Neural cell (in vitro differentiated cells): ENCODE measurements at regions not wholly inside any gene's neighbourhood (a gene's known extent, or its start where the extent isn't known, plus 50 kb on each side); places are given as distances from the start of the nearest gene placed in this dataset.

ENCODE experiments used
- H2AFZ ChIP-seq: fragments of 200-600, 300-800 bp; sonication (generic), shearing (Covaris generic); 2 replicates; pipeline ENCODE4 v1.6.0; 2014; ENCODE audit warnings: low read depth, mild to moderate bottlenecking, antibody characterized with exemption, low read length, moderate library complexity
- H3F3A ChIP-seq: fragments of 200-600 bp; shearing (Covaris generic); 2 replicates; pipeline ENCODE4 v1.6.1; 2016; ENCODE audit warnings: mild to moderate bottlenecking, moderate library complexity, mixed read lengths, antibody characterized with exemption, low read length; ENCODE audit not compliant: insufficient read depth, poor library complexity, severe bottlenecking
- H3K27ac ChIP-seq: fragments of 200-600, 300-800 bp; sonication (generic), shearing (Covaris generic); 2 replicates; pipeline ENCODE4 v1.5.1; 2014; ENCODE audit warnings: mild to moderate bottlenecking, low read length, moderate library complexity
- H3K27me3 ChIP-seq: fragments of 300-800, 200-600 bp; sonication (generic), shearing (Covaris generic); 2 replicates; pipeline ENCODE4 v1.6.0; 2014; ENCODE audit warnings: mild to moderate bottlenecking, low read depth, low read length, moderate library complexity; ENCODE audit not compliant: insufficient read depth
- H3K36me3 ChIP-seq: fragments of 300-800, 200-600 bp; sonication (generic), shearing (Covaris generic); 2 replicates; pipeline ENCODE4 v1.5.1; 2014; ENCODE audit warnings: mild to moderate bottlenecking, antibody characterized with exemption, low read length, moderate library complexity; ENCODE audit not compliant: insufficient read depth
- H3K4me2 ChIP-seq: fragments of 300-800, 200-600 bp; sonication (generic), shearing (Covaris generic); 2 replicates; pipeline ENCODE4 v1.6.0; 2014; ENCODE audit warnings: mild to moderate bottlenecking, low read length
- H3K4me3 ChIP-seq: fragments of 300-800, 200-600 bp; sonication (generic), shearing (Covaris generic); 2 replicates; pipeline ENCODE4 v1.5.1; 2014; ENCODE audit warnings: mild to moderate bottlenecking, low read length, moderate library complexity
- H3K79me2 ChIP-seq: fragments of 200-600 bp; shearing (Covaris generic); replicated peaks from 2 replicates; pipeline ENCODE4 v1.6.0; 2014; ENCODE audit warnings: mild to moderate bottlenecking, low read length, moderate library complexity; ENCODE audit not compliant: insufficient read depth
- H3K9ac ChIP-seq: fragments of 300-800, 200-600 bp; sonication (generic), shearing (Covaris generic); 2 replicates; pipeline ENCODE4 v1.6.1; 2016; ENCODE audit warnings: mild to moderate bottlenecking, low read length, mixed read lengths
- H3K9me2 ChIP-seq: fragments of 200-600 bp; shearing (Covaris generic); 2 replicates; pipeline ENCODE4 v1.6.1; 2016; ENCODE audit warnings: mild to moderate bottlenecking, low read length, mixed read lengths; ENCODE audit not compliant: insufficient read depth
- H3K9me3 ChIP-seq: fragments of 200-600, 300-800 bp; sonication (generic), shearing (Covaris generic); 2 replicates; pipeline ENCODE4 v1.6.1; 2016; ENCODE audit warnings: mild to moderate bottlenecking, mixed run types, low read length, moderate library complexity, mixed read lengths
- H4K20me1 ChIP-seq: fragments of 200-600 bp; shearing (Covaris generic); 2 replicates; pipeline ENCODE4 v1.6.1; 2016; ENCODE audit warnings: mild to moderate bottlenecking, mixed run types; ENCODE audit not compliant: insufficient read depth
- EP300 ChIP-seq: fragments of 450-650 bp; conservative IDR thresholded peaks from 2 replicates; pipeline ENCODE4 v1.6.1; 2014; ENCODE audit warnings: antibody characterized with exemption, mild to moderate bottlenecking, moderate library complexity; ENCODE audit not compliant: poor library complexity, severe bottlenecking
- EZH2 ChIP-seq: fragments of 200-600, 300-800 bp; shearing (Covaris generic), sonication (generic); IDR thresholded peaks from 2 replicates; pipeline ENCODE4 v1.6.1; 2014; ENCODE audit warnings: antibody characterized with exemption, low read length, borderline replicate concordance, mild to moderate bottlenecking; ENCODE audit not compliant: insufficient read depth, poor library complexity, severe bottlenecking
- MXI1 ChIP-seq: fragments of 450-650 bp; conservative IDR thresholded peaks from 2 replicates; pipeline ENCODE4 v1.6.1; 2014; ENCODE audit warnings: antibody characterized with exemption, mild to moderate bottlenecking; ENCODE audit not compliant: poor library complexity, severe bottlenecking
- POLR2AphosphoS5 ChIP-seq: IDR thresholded peaks from 2 replicates; pipeline ENCODE4 v1.6.1; 2012
- RAD21 ChIP-seq: fragments of 450-650 bp; conservative IDR thresholded peaks from 2 replicates; pipeline ENCODE4 v1.6.1; 2014; ENCODE audit warnings: antibody characterized with exemption, mild to moderate bottlenecking, moderate library complexity
- SMC3 ChIP-seq: fragments of 450-650 bp; conservative IDR thresholded peaks from 2 replicates; pipeline ENCODE4 v1.6.1; 2014; ENCODE audit warnings: antibody characterized with exemption, mild to moderate bottlenecking, moderate library complexity; ENCODE audit not compliant: poor library complexity
- TAF1 ChIP-seq: IDR thresholded peaks from 2 replicates; pipeline ENCODE4 v1.6.1; 2012; ENCODE audit warnings: low read depth
- TF ChIP-seq, protein P1 (sequence below): IDR thresholded peaks from 2 replicates; pipeline ENCODE4 v1.6.1; 2012; ENCODE audit warnings: borderline replicate concordance
- TF ChIP-seq, protein P2 (sequence below): fragments of 450-650 bp; IDR thresholded peaks from 2 replicates; pipeline ENCODE4 v1.5.1; 2014; ENCODE audit warnings: antibody characterized with exemption, mild to moderate bottlenecking, moderate library complexity; ENCODE audit not compliant: poor library complexity, severe bottlenecking

DNA sequence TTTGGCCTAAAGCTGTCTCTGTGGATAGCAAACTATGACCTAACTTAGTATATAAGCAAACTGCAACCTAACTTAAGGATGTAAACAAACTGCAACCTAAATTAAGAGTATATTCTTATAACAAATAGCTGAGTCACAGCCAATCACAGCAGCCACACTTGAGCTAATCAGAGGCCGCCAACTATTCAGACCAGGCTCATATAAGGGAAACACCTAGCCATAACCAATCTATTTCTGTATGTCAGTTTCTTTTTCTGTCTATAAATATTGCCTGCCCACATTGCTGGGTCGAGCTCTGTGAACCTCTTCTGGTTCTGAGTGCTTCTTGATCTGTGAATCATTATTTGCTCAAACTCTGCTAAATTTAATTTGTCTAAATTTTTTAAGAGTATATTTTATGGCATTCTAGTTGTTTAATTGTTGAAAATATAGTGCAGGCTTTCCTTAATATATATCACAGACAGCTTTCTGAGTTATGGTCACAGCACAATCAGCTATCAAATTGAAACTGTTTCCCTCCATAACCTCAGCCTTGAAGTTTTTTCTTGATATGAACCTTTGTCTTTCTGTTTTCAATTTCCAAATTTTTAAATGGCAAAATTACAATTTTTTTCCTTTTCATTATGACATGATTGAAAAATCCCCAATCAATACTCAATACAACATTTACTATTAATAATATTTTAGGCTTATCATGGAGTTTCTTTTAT lies 327.1 kb upstream of the NUDT12 start:
- Histone ChIP-seq H3F3A (no peaks in the 10 kb centered on the region), H3K4me3 (no peak overlapping the region), H2AFZ (no peak overlapping the region)

DNA sequence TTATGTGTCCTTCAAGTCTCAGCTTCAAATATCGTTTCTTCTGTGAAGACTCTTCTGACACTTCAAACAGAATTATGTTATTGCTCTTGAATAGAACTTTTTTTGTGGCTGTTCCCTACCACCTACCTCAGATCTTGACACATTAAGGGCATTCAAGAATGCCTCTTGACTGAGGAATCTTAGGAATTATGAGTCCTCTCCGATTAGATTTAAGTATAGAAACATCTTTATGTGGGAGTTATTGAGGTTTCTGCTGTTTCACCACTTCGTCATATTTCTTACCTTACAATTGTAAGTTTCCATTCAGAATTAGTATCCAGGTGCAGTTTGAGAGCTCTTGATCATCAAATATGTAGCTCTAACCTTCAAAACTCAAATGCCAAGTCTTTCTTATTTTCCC lies 324.2 kb upstream of the NUDT12 start:
- no peaks in the 10 kb centered on the region for H3K9me2 ChIP-seq
- H2AFZ ChIP-seq, result no peak overlapping the region
- H3K79me2 ChIP-seq, result no peaks in the 10 kb centered on the region
- no peaks in the 10 kb centered on the region for H3K9me3 ChIP-seq
- H3K36me3 ChIP-seq, result no peaks in the 10 kb centered on the region
- no peak overlapping the region for H3K9ac ChIP-seq
- no peaks in the 10 kb centered on the region for H3F3A ChIP-seq
- H3K4me3 ChIP-seq, result no peak overlapping the region
- no peaks in the 10 kb centered on the region for H4K20me1 ChIP-seq
- H3K27me3 ChIP-seq, result no peaks in the 10 kb centered on the region
- no peak for TF ChIP-seq TAF1
- no peak for TF ChIP-seq POLR2AphosphoS5
- TF ChIP-seq EP300, result no peak
- TF ChIP-seq, protein P1, sequence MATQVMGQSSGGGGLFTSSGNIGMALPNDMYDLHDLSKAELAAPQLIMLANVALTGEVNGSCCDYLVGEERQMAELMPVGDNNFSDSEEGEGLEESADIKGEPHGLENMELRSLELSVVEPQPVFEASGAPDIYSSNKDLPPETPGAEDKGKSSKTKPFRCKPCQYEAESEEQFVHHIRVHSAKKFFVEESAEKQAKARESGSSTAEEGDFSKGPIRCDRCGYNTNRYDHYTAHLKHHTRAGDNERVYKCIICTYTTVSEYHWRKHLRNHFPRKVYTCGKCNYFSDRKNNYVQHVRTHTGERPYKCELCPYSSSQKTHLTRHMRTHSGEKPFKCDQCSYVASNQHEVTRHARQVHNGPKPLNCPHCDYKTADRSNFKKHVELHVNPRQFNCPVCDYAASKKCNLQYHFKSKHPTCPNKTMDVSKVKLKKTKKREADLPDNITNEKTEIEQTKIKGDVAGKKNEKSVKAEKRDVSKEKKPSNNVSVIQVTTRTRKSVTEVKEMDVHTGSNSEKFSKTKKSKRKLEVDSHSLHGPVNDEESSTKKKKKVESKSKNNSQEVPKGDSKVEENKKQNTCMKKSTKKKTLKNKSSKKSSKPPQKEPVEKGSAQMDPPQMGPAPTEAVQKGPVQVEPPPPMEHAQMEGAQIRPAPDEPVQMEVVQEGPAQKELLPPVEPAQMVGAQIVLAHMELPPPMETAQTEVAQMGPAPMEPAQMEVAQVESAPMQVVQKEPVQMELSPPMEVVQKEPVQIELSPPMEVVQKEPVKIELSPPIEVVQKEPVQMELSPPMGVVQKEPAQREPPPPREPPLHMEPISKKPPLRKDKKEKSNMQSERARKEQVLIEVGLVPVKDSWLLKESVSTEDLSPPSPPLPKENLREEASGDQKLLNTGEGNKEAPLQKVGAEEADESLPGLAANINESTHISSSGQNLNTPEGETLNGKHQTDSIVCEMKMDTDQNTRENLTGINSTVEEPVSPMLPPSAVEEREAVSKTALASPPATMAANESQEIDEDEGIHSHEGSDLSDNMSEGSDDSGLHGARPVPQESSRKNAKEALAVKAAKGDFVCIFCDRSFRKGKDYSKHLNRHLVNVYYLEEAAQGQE, result no peak
- TF ChIP-seq, protein P2, sequence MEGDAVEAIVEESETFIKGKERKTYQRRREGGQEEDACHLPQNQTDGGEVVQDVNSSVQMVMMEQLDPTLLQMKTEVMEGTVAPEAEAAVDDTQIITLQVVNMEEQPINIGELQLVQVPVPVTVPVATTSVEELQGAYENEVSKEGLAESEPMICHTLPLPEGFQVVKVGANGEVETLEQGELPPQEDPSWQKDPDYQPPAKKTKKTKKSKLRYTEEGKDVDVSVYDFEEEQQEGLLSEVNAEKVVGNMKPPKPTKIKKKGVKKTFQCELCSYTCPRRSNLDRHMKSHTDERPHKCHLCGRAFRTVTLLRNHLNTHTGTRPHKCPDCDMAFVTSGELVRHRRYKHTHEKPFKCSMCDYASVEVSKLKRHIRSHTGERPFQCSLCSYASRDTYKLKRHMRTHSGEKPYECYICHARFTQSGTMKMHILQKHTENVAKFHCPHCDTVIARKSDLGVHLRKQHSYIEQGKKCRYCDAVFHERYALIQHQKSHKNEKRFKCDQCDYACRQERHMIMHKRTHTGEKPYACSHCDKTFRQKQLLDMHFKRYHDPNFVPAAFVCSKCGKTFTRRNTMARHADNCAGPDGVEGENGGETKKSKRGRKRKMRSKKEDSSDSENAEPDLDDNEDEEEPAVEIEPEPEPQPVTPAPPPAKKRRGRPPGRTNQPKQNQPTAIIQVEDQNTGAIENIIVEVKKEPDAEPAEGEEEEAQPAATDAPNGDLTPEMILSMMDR, result no peak
- TF ChIP-seq SMC3, result no peak
- TF ChIP-seq EZH2, result no peak
- no peak overlapping the region for H3K27ac ChIP-seq
- no peak overlapping the region for H3K4me2 ChIP-seq

More for the DNA sequence above, 327.1 kb upstream of the NUDT12 start:
- H3K27ac ChIP-seq, result no peak overlapping the region
- no peak overlapping the region for H3K9ac ChIP-seq
- H3K4me2 ChIP-seq, result no peak overlapping the region
- no peaks in the 10 kb centered on the region for H3K9me2 ChIP-seq
- no peaks in the 10 kb centered on the region for H3K36me3 ChIP-seq
- TF ChIP-seq RAD21, result no peak
- TF ChIP-seq, protein P1, result no peak
- TF ChIP-seq MXI1, result no peak
- TF ChIP-seq EZH2, result no peak
- TF ChIP-seq POLR2AphosphoS5, result no peak
- no peak for TF ChIP-seq SMC3
- TF ChIP-seq, protein P2, result no peak
- TF ChIP-seq TAF1, result no peak
- TF ChIP-seq EP300, result no peak
- no peaks in the 10 kb centered on the region for H3K79me2 ChIP-seq
- H3K27me3 ChIP-seq, result no peaks in the 10 kb centered on the region
- no peaks in the 10 kb centered on the region for H4K20me1 ChIP-seq
- no peaks in the 10 kb centered on the region for H3K9me3 ChIP-seq
